ENCODE measurements at regions not wholly inside any gene's neighbourhood (a gene's known extent, or its start where the extent isn't known, plus 50 kb on each side); places are given as distances from the start of the nearest gene placed in this dataset.

GRCh38 chr21:16711757-16712156 lies 801.1 kb upstream of the CXADR start:
- TF ChIP-seq CTCF (IDR thresholded peaks at IDR 0.05; ENCODE audit: low read depth, low read length, missing control alignments), result no peak
- Histone ChIP-seq H3K4me3 (ENCODE audit: low read depth, low read length) (no peak overlapping the region), H3K27ac (no peak overlapping the region), H3K27me3 (replicated peaks) (no peaks in the 10 kb centered on the region), H3K36me3 (replicated peaks) (no peaks in the 10 kb centered on the region)
- DNase-seq, result no peak
- in situ Hi-C loops (cut with HindIII; ENCODE audit: low pct_ligation_motif_present, low sequenced_read_pairs), result no loop called here

GRCh38 chr21:16713331-16714117 lies 799.3 kb upstream of the CXADR start:
- H3K36me3 ChIP-seq (replicated peaks), result no peaks in the 10 kb centered on the region
- no peak overlapping the region for H3K4me3 ChIP-seq (ENCODE audit: low read depth, low read length)
- TF ChIP-seq CTCF (IDR thresholded peaks at IDR 0.05; ENCODE audit: low read depth, low read length, missing control alignments), result no peak
- no peak overlapping the region for H3K27ac ChIP-seq
- DNase-seq, result no peak
- in situ Hi-C loops (cut with HindIII; ENCODE audit: low pct_ligation_motif_present, low sequenced_read_pairs), result no loop called here
- H3K27me3 ChIP-seq (replicated peaks), result no peaks in the 10 kb centered on the region

- Histone ChIP-seq H3K36me3 (replicated peaks) (no peaks in the 10 kb centered on the region), H3K4me3 (ENCODE audit: low read depth, low read length) (no peak overlapping the region), H3K27me3 (replicated peaks) (no peaks in the 10 kb centered on the region), H3K27ac (no peak overlapping the region)
- no peak for TF ChIP-seq CTCF (IDR thresholded peaks at IDR 0.05; ENCODE audit: low read depth, low read length, missing control alignments)
- DNase-seq, result no peak
- in situ Hi-C loops (cut with HindIII; ENCODE audit: low pct_ligation_motif_present, low sequenced_read_pairs), result no loop called here
Measured at GRCh38 chr21:16740511-16740910, 772.3 kb upstream of the CXADR start.

- no peak overlapping the region for H3K27ac ChIP-seq
- H3K4me3 ChIP-seq (ENCODE audit: low read depth, low read length), result no peak overlapping the region
- H3K27me3 ChIP-seq (replicated peaks), result no peaks in the 10 kb centered on the region
- H3K36me3 ChIP-seq (replicated peaks), result no peaks in the 10 kb centered on the region
- in situ Hi-C loops (cut with HindIII; ENCODE audit: low pct_ligation_motif_present, low sequenced_read_pairs), result no loop called here
- DNase-seq, result no peak
- no peak for TF ChIP-seq CTCF (IDR thresholded peaks at IDR 0.05; ENCODE audit: low read depth, low read length, missing control alignments)
Measured at GRCh38 chr21:16741141-16741665, 771.6 kb upstream of the CXADR start.

- in situ Hi-C loops (cut with HindIII; ENCODE audit: low pct_ligation_motif_present, low sequenced_read_pairs), result no loop called here
- no peak for DNase-seq
- H3K36me3 ChIP-seq (replicated peaks), result no peaks in the 10 kb centered on the region
- H3K4me3 ChIP-seq (ENCODE audit: low read depth, low read length), result no peak overlapping the region
- H3K27ac ChIP-seq, result no peak overlapping the region
- TF ChIP-seq CTCF (IDR thresholded peaks at IDR 0.05; ENCODE audit: low read depth, low read length, missing control alignments), result no peak
- H3K27me3 ChIP-seq (replicated peaks), result no peaks in the 10 kb centered on the region
Measured at GRCh38 chr21:16742131-16742641, 770.7 kb upstream of the CXADR start.
